ENCODE measurements at regions not wholly inside any gene's neighbourhood (a gene's known extent, or its start where the extent isn't known, plus 50 kb on each side); places are given as distances from the start of the nearest gene placed in this dataset.

DNA sequence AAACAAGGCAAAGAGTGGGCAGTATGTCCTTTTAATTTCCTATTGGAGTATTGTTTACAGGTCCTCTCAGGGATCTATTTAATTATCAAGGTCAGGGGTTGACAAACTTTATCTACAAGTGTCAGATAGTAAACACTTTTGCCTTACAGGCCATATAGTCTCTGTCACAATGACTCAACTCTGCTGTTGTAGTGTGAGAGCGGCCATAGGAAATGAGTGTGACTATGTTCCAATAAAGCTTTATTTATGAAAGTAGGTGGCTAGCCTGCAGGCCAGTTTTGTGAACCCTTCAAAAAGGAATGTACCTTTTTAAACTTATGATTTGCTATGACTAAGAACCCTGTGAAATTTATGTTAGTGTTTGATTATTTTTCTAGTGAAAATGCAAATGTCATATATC lies 156.1 kb downstream of the GPAT3 start:
- no peak for DNase-seq

DNA sequence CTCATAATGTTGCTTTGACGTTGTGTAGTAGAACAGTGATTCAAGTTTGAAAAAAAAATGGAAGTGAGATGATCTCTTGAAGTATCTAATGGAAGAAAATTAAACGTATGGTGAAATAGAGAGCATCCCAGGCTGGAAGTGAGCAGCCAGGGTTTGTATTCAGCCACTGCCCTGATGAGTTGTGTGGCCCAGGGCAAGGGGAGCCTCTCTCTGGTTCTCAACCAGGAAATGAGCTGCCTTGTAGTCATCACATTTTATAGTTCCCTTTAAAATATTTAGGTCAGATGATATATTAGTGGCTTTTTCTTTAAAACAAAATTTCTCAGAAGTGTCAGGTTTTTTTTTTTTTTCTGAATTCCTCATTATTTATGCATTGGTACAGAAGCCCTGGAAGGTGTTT lies 150.3 kb downstream of the GPAT3 start:
- peak; percentile 38 for DNase-seq

DNA sequence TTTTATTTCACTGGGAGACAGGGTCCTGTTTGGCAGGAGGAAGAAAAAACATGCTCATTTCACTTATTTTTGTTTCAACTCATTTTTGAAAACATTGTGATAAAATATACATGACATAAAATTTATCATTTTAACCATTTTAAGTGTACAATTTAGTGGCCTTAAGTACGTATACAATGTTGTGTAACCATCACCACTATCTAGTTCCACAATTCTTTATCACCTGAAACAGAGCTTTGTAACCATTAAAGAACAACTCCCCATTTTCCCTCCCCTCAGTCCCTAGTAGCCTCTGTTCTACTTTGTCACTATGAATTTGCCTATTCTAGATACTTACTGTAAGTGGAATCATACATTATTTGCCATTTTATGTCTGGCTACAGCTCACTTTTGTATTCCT lies 143.8 kb downstream of the GPAT3 start:
- no peak for DNase-seq

DNA sequence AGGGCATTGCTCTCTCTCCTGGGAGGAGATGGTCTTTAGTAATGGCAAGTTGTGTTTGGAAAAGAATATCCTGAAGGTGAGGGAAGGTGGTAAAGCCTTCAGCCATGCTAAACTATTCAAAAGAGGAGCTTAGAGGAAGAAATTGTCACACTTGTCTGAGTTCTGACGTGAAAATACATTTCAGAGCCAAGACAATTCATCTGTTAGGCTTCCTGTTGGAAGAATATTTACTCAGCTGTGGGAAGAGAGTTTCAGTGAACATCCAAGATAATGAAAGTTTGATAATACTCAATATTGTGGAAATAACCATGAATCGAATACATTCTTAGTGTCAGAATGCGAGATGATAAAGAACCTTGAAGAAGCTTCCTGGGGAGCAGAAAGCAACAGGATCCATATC lies 143.3 kb downstream of the GPAT3 start:
- no peak for DNase-seq

- DNase-seq: no peak
Observed at GRCh38 chr4:83677656-83678055, 141.7 kb downstream of the GPAT3 start.

GRCh38 chr4:83664741-83665140 lies 128.8 kb downstream of the GPAT3 start:
- no peak for DNase-seq

GRCh38 chr4:83664071-83664470 lies 128.2 kb downstream of the GPAT3 start:
- DNase-seq: no peak

- DNase-seq: no peak
Observed at GRCh38 chr4:83662204-83662603, 126.3 kb downstream of the GPAT3 start.

GRCh38 chr4:83661359-83661758 lies 125.5 kb downstream of the GPAT3 start:
- DNase-seq: no peak

DNA sequence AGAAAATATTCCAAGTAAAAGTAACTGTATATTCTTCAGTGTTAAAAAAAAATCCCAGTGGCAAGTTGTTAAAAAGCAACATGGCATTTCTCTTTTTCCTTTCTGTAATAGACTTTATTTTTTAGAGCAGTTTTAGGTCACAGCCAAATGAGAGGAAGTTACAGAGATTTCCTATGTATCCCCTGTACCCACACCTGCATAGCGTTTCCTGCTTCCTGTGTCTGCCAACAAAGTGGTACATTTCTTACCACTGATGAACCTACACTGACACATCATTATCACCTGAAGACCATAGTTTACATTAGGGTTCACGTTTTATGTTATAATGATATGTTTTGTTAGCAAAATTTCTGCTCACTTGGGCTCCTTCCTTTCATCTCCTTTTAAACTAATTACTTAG lies 124.7 kb downstream of the GPAT3 start:
- no peak for DNase-seq

DNA sequence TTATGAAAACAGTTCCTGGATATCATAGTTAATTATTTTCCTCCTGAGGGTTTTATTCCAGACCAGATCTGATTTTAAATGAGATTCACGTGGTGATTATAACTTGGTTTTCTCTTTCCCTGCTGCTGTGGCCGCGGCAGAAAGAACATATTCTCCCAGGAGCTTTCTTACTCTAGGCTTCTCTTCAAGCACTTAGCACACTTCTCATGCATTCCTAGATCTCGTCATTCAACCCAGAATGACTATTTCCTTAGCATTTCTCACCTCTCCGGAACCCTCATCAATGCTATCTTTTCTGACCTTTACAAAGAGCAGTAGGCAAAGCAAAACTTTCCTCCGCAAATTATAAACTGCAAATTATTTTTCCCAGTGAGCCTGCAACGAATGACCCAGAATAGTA lies 122.9 kb downstream of the GPAT3 start:
- DNase-seq: no peak

GRCh38 chr4:83657336-83657735 lies 121.4 kb downstream of the GPAT3 start:
- DNase-seq: no peak

All from fibroblast of upper back skin (primary cell).